Stomach (tissue), 8 donors: ENCODE measurements at regions not wholly inside any gene's neighbourhood (a gene's known extent, or its start where the extent isn't known, plus 50 kb on each side); places are given as distances from the start of the nearest gene placed in this dataset.

Experiments
- DNase-seq, 2 donors: peaks; one replicate each; pipeline versions ENCODE4 v3.0.0 to v3.0.0-alpha.2; 2013 to 2019
- H3K27ac ChIP-seq, 5 donors: fragments of 200-600 bp in 4 of 5; sonication (generic) in 4 of 5; one replicate each; pipeline ENCODE4 v1.5.1; 2013 to 2019; ENCODE audit warnings: mild to moderate bottlenecking in 1 of 5, moderate library complexity in 1 of 5
- H3K27me3 ChIP-seq, 3 donors: fragments of 200-600 bp; sonication (generic); one replicate each; pipeline ENCODE4 v1.5.1; 2017 to 2019; ENCODE audit warnings: mixed run types in 1 of 3
- H3K36me3 ChIP-seq, 4 donors: fragments of 200-600 bp; sonication (generic); 1 replicate in 3 of 4; 2 replicates in 1 of 4; pipeline ENCODE4 v1.5.1; 2016 to 2019
- H3K4me1 ChIP-seq, 4 donors: fragments of 200-600 bp; sonication (generic); one replicate each; pipeline ENCODE4 v1.5.1; 2016 to 2019
- H3K4me3 ChIP-seq, 4 donors: fragments of 200-600 bp; sonication (generic) in 3 of 4; one replicate each; pipeline ENCODE4 v1.5.1; 2016 to 2019; ENCODE audit warnings: mild to moderate bottlenecking in 1 of 4
- H3K9me3 ChIP-seq, 4 donors: fragments of 200-600 bp; sonication (generic); one replicate each; pipeline ENCODE4 v1.5.1; 2016 to 2019
- CTCF ChIP-seq, 7 experiments: fragments of 450-650 bp in 4 of 7; fragments of 200-600 bp in 3 of 7; sonication (generic) in 3 of 7; IDR thresholded peaks; one replicate each; pipeline ENCODE4 v1.5.1; 2016 to 2019; ENCODE audit warnings: antibody characterized with exemption in 7 of 7, control low read depth in 2 of 7, mild to moderate bottlenecking in 1 of 7
- EP300 ChIP-seq: sonication (generic); formaldehyde crosslinking; IDR thresholded peaks from one replicate; pipeline ENCODE4 v1.6.1; 2017; ENCODE audit warnings: antibody characterized with exemption
- POLR2A ChIP-seq, 4 donors: fragments of 450-650 bp; IDR thresholded peaks; one replicate each; pipeline ENCODE4 v1.6.1; 2016; ENCODE audit warnings: antibody characterized with exemption in 4 of 4, control low read depth in 2 of 4, mild to moderate bottlenecking in 1 of 4, moderate library complexity in 1 of 4
- POLR2AphosphoS5 ChIP-seq, 3 donors: sonication (generic); formaldehyde crosslinking; IDR thresholded peaks; one replicate each; pipeline ENCODE4 v1.6.1; 2016; ENCODE audit warnings: antibody characterized with exemption in 3 of 3
- WGBS, 5 donors: extraction: QIAGEN DNeasy Blood & Tissue Kit in 3 of 5; methylation state at CpG; one replicate each; pipeline versions ENCODE4 v1.1.5 to v1.1.7; 2013 to 2018; 5-methylcytosine and 5-hydroxymethylcytosine counted together
- intact Hi-C: fragments of 100-400 bp; cut with DNase I; formaldehyde crosslinking; loops from one replicate; pipeline ENCODE4 v1.15.1; 2023; ENCODE audit warnings: low total_unique reads
- donor health status: healthy with polysubstance abuse.
- donor health status: Bipolar disorder and iron deficiency.
- donor health status: healthy.

GRCh38 chr18:40821596-40822243, 1133.3 kb upstream of the PIK3C3 start:
- 73 to 96% (median 87%) methylated on average over 6 of the region's 6 CpGs for WGBS, 5 donors
- intact Hi-C loops, result no loop called here
- H3K4me1 ChIP-seq, result no peaks in the 10 kb centered on the region
- H3K27ac ChIP-seq, result no peak overlapping the region
- H3K9me3 ChIP-seq, result no peaks in the 10 kb centered on the region
- TF ChIP-seq CTCF (IDR thresholded peaks at IDR 0.05) (no peak), EP300 (no peak), POLR2AphosphoS5 (IDR thresholded peaks at IDR 0.05) (no peak), POLR2A (IDR thresholded peaks at IDR 0.05) (no peak)
- H3K36me3 ChIP-seq, result no peaks in the 10 kb centered on the region
- DNase-seq, result no peak
- no peak overlapping the region for H3K4me3 ChIP-seq
- no peaks in the 10 kb centered on the region for H3K27me3 ChIP-seq

GRCh38 chr18:40812981-40813515, 1142.0 kb upstream of the PIK3C3 start:
- 78 to 87% (median 86%) methylated on average over 1 of the region's 1 CpG for WGBS, 5 donors
- TF ChIP-seq EP300 (no peak), POLR2A (IDR thresholded peaks at IDR 0.05) (no peak)
- no peaks in the 10 kb centered on the region for H3K36me3 ChIP-seq
- intact Hi-C loops, result no loop called here
- no peaks in the 10 kb centered on the region for H3K27me3 ChIP-seq
- DNase-seq, result no peak
- no peaks in the 10 kb centered on the region for H3K4me1 ChIP-seq
- H3K4me3 ChIP-seq, result no peak overlapping the region
- H3K27ac ChIP-seq, result no peak overlapping the region
- no peaks in the 10 kb centered on the region for H3K9me3 ChIP-seq

- no peaks in the 10 kb centered on the region for H3K9me3 ChIP-seq
- no peak overlapping the region for H3K4me3 ChIP-seq
- DNase-seq, result no peak
- no peaks in the 10 kb centered on the region for H3K4me1 ChIP-seq
- no peaks in the 10 kb centered on the region for H3K36me3 ChIP-seq
- H3K27ac ChIP-seq, result no peak overlapping the region
- TF ChIP-seq POLR2A (IDR thresholded peaks at IDR 0.05) (no peak), POLR2AphosphoS5 (IDR thresholded peaks at IDR 0.05) (no peak), EP300 (no peak), CTCF (IDR thresholded peaks at IDR 0.05) (no peak)
- intact Hi-C loops, result no loop called here
- no peaks in the 10 kb centered on the region for H3K27me3 ChIP-seq
Observed at GRCh38 chr18:40810372-40810771, 1144.7 kb upstream of the PIK3C3 start.

- no peak for TF ChIP-seq CTCF (IDR thresholded peaks at IDR 0.05)
- TF ChIP-seq POLR2AphosphoS5 (IDR thresholded peaks at IDR 0.05), result no peak
- TF ChIP-seq EP300, result no peak
- TF ChIP-seq POLR2A (IDR thresholded peaks at IDR 0.05), result no peak
- 51 to 77% (median 70%) methylated on average over 4 of the region's 4 CpGs for WGBS, 5 donors
- no peak for DNase-seq
- H3K9me3 ChIP-seq, result peaks cover 0 to 3% (median 1%) of the 10 kb centered on the region in 4 donors
- H3K4me3 ChIP-seq, result no peak overlapping the region
- no peaks in the 10 kb centered on the region for H3K27me3 ChIP-seq
- no peaks in the 10 kb centered on the region for H3K36me3 ChIP-seq
- intact Hi-C loops, result no loop called here
- H3K4me1 ChIP-seq, result no peaks in the 10 kb centered on the region
- H3K27ac ChIP-seq, result no peak overlapping the region
Observed at GRCh38 chr18:40789286-40789685, 1165.7 kb upstream of the PIK3C3 start.

- H3K4me1 ChIP-seq, result no peaks in the 10 kb centered on the region
- H3K27ac ChIP-seq, result no peak overlapping the region
- intact Hi-C loops, result no loop called here
- no peak overlapping the region for H3K4me3 ChIP-seq
- WGBS, 5 donors, result 75 to 86% (median 82%) methylated on average over 3 of the region's 3 CpGs
- H3K36me3 ChIP-seq, result no peaks in the 10 kb centered on the region
- no peak for TF ChIP-seq EP300
- TF ChIP-seq CTCF (IDR thresholded peaks at IDR 0.05), result no peak
- no peak for TF ChIP-seq POLR2AphosphoS5 (IDR thresholded peaks at IDR 0.05)
- TF ChIP-seq POLR2A (IDR thresholded peaks at IDR 0.05), result no peak
- no peaks in the 10 kb centered on the region for H3K9me3 ChIP-seq
- DNase-seq, result no peak
- no peaks in the 10 kb centered on the region for H3K27me3 ChIP-seq
Observed at GRCh38 chr18:40782453-40783130, 1172.4 kb upstream of the PIK3C3 start.
